Cardiac fibroblast (primary cell): ENCODE measurements at regions not wholly inside any gene's neighbourhood (a gene's known extent, or its start where the extent isn't known, plus 50 kb on each side); places are given as distances from the start of the nearest gene placed in this dataset.

Experiments used
- DNase-seq, 2 donors: peaks; one replicate each; pipeline versions ENCODE4 v3.0.0 to v3.0.0-alpha.2; 2010; ENCODE audit warnings: low read depth in 2 of 2
- H3K4me3 ChIP-seq, 2 donors: replicated peaks in 1 of 2; 1 replicate in 1 of 2; 2 replicates in 1 of 2; pipeline ENCODE4 v1.5.1; 2011; ENCODE audit warnings: low read depth in 2 of 2, low read length in 2 of 2, mild to moderate bottlenecking in 2 of 2, moderate library complexity in 1 of 2
- CTCF ChIP-seq: IDR thresholded peaks from one replicate; pipeline ENCODE4 v1.5.1; 2011; ENCODE audit warnings: low read depth, mild to moderate bottlenecking, low read length, inconsistent platforms

- no peak overlapping the region for H3K4me3 ChIP-seq
- TF ChIP-seq CTCF, result no peak
- DNase-seq, result no peak
Observed at GRCh38 chr6:102344769-102345168, 951.3 kb downstream of the GRIK2 start.

- H3K4me3 ChIP-seq, result no peak overlapping the region
- no peak for DNase-seq
- no peak for TF ChIP-seq CTCF
Observed at GRCh38 chr6:102340311-102340710, 946.8 kb downstream of the GRIK2 start.

- no peak for DNase-seq
- TF ChIP-seq CTCF, result no peak
- no peak overlapping the region for H3K4me3 ChIP-seq
Observed at GRCh38 chr6:102333736-102334135, 940.2 kb downstream of the GRIK2 start.

GRCh38 chr6:102327697-102328225 lies 934.3 kb downstream of the GRIK2 start:
- H3K4me3 ChIP-seq, result no peak overlapping the region
- TF ChIP-seq CTCF, result no peak
- DNase-seq, result no peak

GRCh38 chr6:102313699-102314098 lies 920.2 kb downstream of the GRIK2 start:
- DNase-seq, result no peak
- H3K4me3 ChIP-seq, result no peak overlapping the region
- no peak for TF ChIP-seq CTCF

GRCh38 chr6:102309700-102310099 lies 916.2 kb downstream of the GRIK2 start:
- no peak for TF ChIP-seq CTCF
- H3K4me3 ChIP-seq, result no peak overlapping the region
- DNase-seq, result no peak

GRCh38 chr6:102300350-102300749 lies 906.8 kb downstream of the GRIK2 start:
- no peak for TF ChIP-seq CTCF
- DNase-seq, result no peak
- H3K4me3 ChIP-seq, result no peak overlapping the region
